BE2C (cell line): ENCODE measurements at regions not wholly inside any gene's neighbourhood (a gene's known extent, or its start where the extent isn't known, plus 50 kb on each side); places are given as distances from the start of the nearest gene placed in this dataset.

Experiments
- DNase-seq: peaks from one replicate; pipeline ENCODE4 v3.0.0-alpha.2; 2020
- H3K27me3 ChIP-seq: fragments of 250-450 bp; sonication (Bioruptor Pico); 2 replicates; pipeline ENCODE4 v1.5.1; 2020; ENCODE audit warnings: mild to moderate bottlenecking
- H3K36me3 ChIP-seq: fragments of 250-450 bp; sonication (Bioruptor Pico); 2 replicates; pipeline ENCODE4 v1.5.1; 2020; ENCODE audit warnings: mild to moderate bottlenecking
- H3K4me1 ChIP-seq: fragments of 250-450 bp; sonication (Bioruptor Pico); 2 replicates; pipeline ENCODE4 v1.5.1; 2020
- H3K4me3 ChIP-seq: 2 replicates; pipeline ENCODE4 v1.5.1; 2011; ENCODE audit warnings: low read depth, low read length
- H3K9me3 ChIP-seq: fragments of 250-450 bp; sonication (Bioruptor Pico); 2 replicates; pipeline ENCODE4 v1.5.1; 2020
- CTCF ChIP-seq: IDR thresholded peaks from 2 replicates; pipeline ENCODE4 v1.5.1; 2012; ENCODE audit warnings: mild to moderate bottlenecking, low read depth, low read length

- Histone ChIP-seq H3K4me1 (no peaks in the 10 kb centered on the region), H3K36me3 (no peaks in the 10 kb centered on the region), H3K27me3 (no peaks in the 10 kb centered on the region), H3K9me3 (0 out of 2 replicates have a peak, but pooled peaks cover 2% of the 10 kb centered on the region), H3K4me3 (no peak overlapping the region)
- DNase-seq = no peak
- TF ChIP-seq CTCF = no peak
Measured at GRCh38 chr20:21808139-21808538, 102.7 kb downstream of the PAX1 start.

GRCh38 chr20:21804802-21805201, 99.3 kb downstream of the PAX1 start:
- Histone ChIP-seq H3K4me3 (no peak overlapping the region), H3K36me3 (no peaks in the 10 kb centered on the region), H3K9me3 (0 out of 2 replicates have a peak, but pooled peaks cover 2% of the 10 kb centered on the region), H3K27me3 (no peaks in the 10 kb centered on the region), H3K4me1 (no peaks in the 10 kb centered on the region)
- DNase-seq = no peak
- TF ChIP-seq CTCF = no peak

- no peak for TF ChIP-seq CTCF
- H3K4me1 ChIP-seq = no peaks in the 10 kb centered on the region
- H3K9me3 ChIP-seq = no peaks in the 10 kb centered on the region
- H3K36me3 ChIP-seq = no peaks in the 10 kb centered on the region
- no peak for DNase-seq
- H3K4me3 ChIP-seq = no peak overlapping the region
- no peaks in the 10 kb centered on the region for H3K27me3 ChIP-seq
Measured at GRCh38 chr20:21801193-21801592, 95.7 kb downstream of the PAX1 start.

GRCh38 chr20:21798384-21798783, 92.9 kb downstream of the PAX1 start:
- DNase-seq = no peak
- H3K4me3 ChIP-seq = no peak overlapping the region
- no peaks in the 10 kb centered on the region for H3K27me3 ChIP-seq
- H3K9me3 ChIP-seq = no peaks in the 10 kb centered on the region
- no peaks in the 10 kb centered on the region for H3K4me1 ChIP-seq
- H3K36me3 ChIP-seq = no peaks in the 10 kb centered on the region
- no peak for TF ChIP-seq CTCF

GRCh38 chr20:21796059-21796458, 90.6 kb downstream of the PAX1 start:
- Histone ChIP-seq H3K4me3 (no peak overlapping the region), H3K36me3 (no peaks in the 10 kb centered on the region), H3K9me3 (no peaks in the 10 kb centered on the region), H3K4me1 (no peaks in the 10 kb centered on the region), H3K27me3 (no peaks in the 10 kb centered on the region)
- peak; percentile 15; the same call in 1 of the 2 replicates for TF ChIP-seq CTCF
- peak; percentile 14 for DNase-seq

- DNase-seq = no peak
- H3K27me3 ChIP-seq = no peaks in the 10 kb centered on the region
- TF ChIP-seq CTCF = no peak
- H3K36me3 ChIP-seq = no peaks in the 10 kb centered on the region
- no peaks in the 10 kb centered on the region for H3K9me3 ChIP-seq
- H3K4me1 ChIP-seq = no peaks in the 10 kb centered on the region
- H3K4me3 ChIP-seq = no peak overlapping the region
Measured at GRCh38 chr20:21788082-21788481, 82.6 kb downstream of the PAX1 start.
